PC-3 (cell line): ENCODE measurements at regions not wholly inside any gene's neighbourhood (a gene's known extent, or its start where the extent isn't known, plus 50 kb on each side); places are given as distances from the start of the nearest gene placed in this dataset.
"Not testable (repeated sequence)": the region's sequence is repeated elsewhere in the genome, so short reads cannot be mapped to it uniquely, and the experiment has no call there.

ENCODE experiments used
- ATAC-seq: fragments of 200-7000 bp; cut with Tn5 transposase; 2 replicates; pipeline ENCODE4 v1.9.1; 2020; ENCODE audit warnings: mild to moderate bottlenecking, moderate library complexity
- BruUV-seq: library from RNA; stranded (reverse); fragments of 400-500 nt; replicated peaks from 2 replicates; lab custom pipeline; 2021; lab: Mats Ljungman, UMichigan
- CTCF ChIA-PET: fragments of 300-600 bp; sonication (Branson Sonifier 250); formaldehyde crosslinking; loops from one replicate; lab custom pipeline; 2022; ENCODE audit warnings: antibody characterized with exemption; lab: Charles Lee
- POLR2A ChIA-PET: fragments of 300-600 bp; sonication (Branson Sonifier 250); formaldehyde crosslinking; loops from one replicate; lab custom pipeline; 2022; ENCODE audit warnings: antibody characterized with exemption; ENCODE audit not compliant: unreplicated experiment; lab: Charles Lee
- DNase-seq: peaks from one replicate; pipeline ENCODE4 v3.0.0-alpha.2; 2015
- H2AFZ ChIP-seq: fragments of 300-600 bp; sonication (generic); 2 replicates; pipeline ENCODE4 v1.6.0; 2016; ENCODE audit warnings: antibody characterized with exemption, low read length
- H3F3A ChIP-seq: fragments of 300-600 bp; sonication (generic); one replicate; pipeline ENCODE4 v1.6.0; 2017; ENCODE audit warnings: antibody characterized with exemption, low read length, control low read depth, mild to moderate bottlenecking; ENCODE audit not compliant: unreplicated experiment
- H3K27ac ChIP-seq: fragments of 300-600 bp; sonication (generic); 2 replicates; pipeline ENCODE4 v1.5.1; 2016; ENCODE audit warnings: mild to moderate bottlenecking, low read length
- H3K27me3 ChIP-seq: fragments of 300-600 bp; sonication (generic); 2 replicates; pipeline ENCODE4 v1.6.1; 2016; ENCODE audit warnings: low read length, mixed read lengths
- H3K36me3 ChIP-seq: fragments of 300-600 bp; sonication (generic); 2 replicates; pipeline ENCODE4 v1.6.1; 2016; ENCODE audit warnings: low read depth, mixed run types, low read length, mixed read lengths
- H3K4me1 ChIP-seq: fragments of 300-600 bp; sonication (generic); 2 replicates; pipeline ENCODE4 v1.5.1; 2016; ENCODE audit warnings: low read length; ENCODE audit not compliant: insufficient read depth
- H3K4me2 ChIP-seq: fragments of 300-600 bp; sonication (generic); 2 replicates; pipeline ENCODE4 v1.6.0; 2016; ENCODE audit warnings: low read length
- H3K4me3 ChIP-seq: fragments of 300-600 bp; sonication (generic); 2 replicates; pipeline ENCODE4 v1.5.1; 2016; ENCODE audit warnings: mild to moderate bottlenecking, low read length, mixed read lengths
- H3K79me2 ChIP-seq: fragments of 300-600 bp; sonication (generic); 2 replicates; pipeline ENCODE4 v1.6.1; 2017; ENCODE audit warnings: low read length, mixed read lengths
- H3K9ac ChIP-seq: fragments of 300-600 bp; sonication (generic); 2 replicates; pipeline ENCODE4 v1.6.0; 2016; ENCODE audit warnings: mild to moderate bottlenecking, low read length
- H3K9me2 ChIP-seq: fragments of 300-600 bp; sonication (generic); replicated peaks from 2 replicates; pipeline ENCODE4 v1.6.1; 2016; ENCODE audit warnings: mixed run types, low read length, mixed read lengths
- H3K9me3 ChIP-seq: fragments of 300-600 bp; sonication (generic); 2 replicates; pipeline ENCODE4 v1.6.1; 2016; ENCODE audit warnings: low read length, mixed read lengths
- H4K20me1 ChIP-seq: fragments of 300-600 bp; sonication (generic); 2 replicates; pipeline ENCODE4 v1.6.1; 2016; ENCODE audit warnings: low read length, mixed read lengths
- CTCF ChIP-seq: fragments of 300-600 bp; sonication (generic); conservative IDR thresholded peaks from 2 replicates; pipeline ENCODE4 v1.5.1; 2017; ENCODE audit warnings: antibody characterized with exemption, low read depth, mild to moderate bottlenecking, low read length
- EZH2 ChIP-seq: fragments of 300-600 bp; sonication (generic); IDR thresholded peaks from one replicate; pipeline ENCODE4 v1.6.1; 2017; ENCODE audit warnings: antibody characterized with exemption, mild to moderate bottlenecking, low read length; ENCODE audit not compliant: unreplicated experiment
- EZH2phosphoT487 ChIP-seq: fragments of 300-600 bp; sonication (generic); IDR thresholded peaks from 2 replicates; pipeline ENCODE4 v1.6.1; 2018; ENCODE audit warnings: mild to moderate bottlenecking, antibody characterized with exemption, low read length, borderline replicate concordance
- intact Hi-C: fragments of 100-400 bp; cut with micrococcal nuclease; formaldehyde crosslinking; loops from 2 replicates; pipeline ENCODE4 v1.9.0; 2023

- H3K27me3 ChIP-seq, result no peaks in the 10 kb centered on the region
- no peaks in the 10 kb centered on the region for H3K36me3 ChIP-seq
- H3K9ac ChIP-seq, result no peak overlapping the region
- no peak for TF ChIP-seq EZH2
- TF ChIP-seq EZH2phosphoT487, result no peak
- TF ChIP-seq CTCF, result no peak
- no peak overlapping the region for H3K27ac ChIP-seq
- no peak overlapping the region for H3K4me2 ChIP-seq
- H2AFZ ChIP-seq, result no peak overlapping the region
- CTCF ChIA-PET, result no interaction called here
- H4K20me1 ChIP-seq, result no peaks in the 10 kb centered on the region
- H3K9me2 ChIP-seq, result no peaks in the 10 kb centered on the region
- POLR2A ChIA-PET, result no interaction called here
- H3K4me3 ChIP-seq, result no peak overlapping the region
- no peak for ATAC-seq
- no peaks in the 10 kb centered on the region for H3F3A ChIP-seq
- BruUV-seq, result no TSS peak
- no peaks in the 10 kb centered on the region for H3K4me1 ChIP-seq
- DNase-seq, result no peak
- no peaks in the 10 kb centered on the region for H3K9me3 ChIP-seq
- intact Hi-C loops, result no loop called here
- H3K79me2 ChIP-seq, result no peaks in the 10 kb centered on the region
These were observed 581.0 kb downstream of the UQCRFS1 start for GRCh38 chr19:28631961-28632360.

GRCh38 chr19:28627669-28628068 lies 585.3 kb downstream of the UQCRFS1 start:
- H4K20me1 ChIP-seq, result no peaks in the 10 kb centered on the region
- H3K4me2 ChIP-seq, result no peak overlapping the region
- H3K4me3 ChIP-seq, result no peak overlapping the region
- no peaks in the 10 kb centered on the region for H3K9me3 ChIP-seq
- ATAC-seq, result no peak
- H3K27me3 ChIP-seq, result no peaks in the 10 kb centered on the region
- no peak for DNase-seq
- H3K9me2 ChIP-seq, result no peaks in the 10 kb centered on the region
- no TSS peak for BruUV-seq
- ChIA-PET POLR2A (no interaction called here), CTCF (no interaction called here)
- H3F3A ChIP-seq, result no peaks in the 10 kb centered on the region
- no peak overlapping the region for H2AFZ ChIP-seq
- H3K9ac ChIP-seq, result no peak overlapping the region
- no peaks in the 10 kb centered on the region for H3K4me1 ChIP-seq
- TF ChIP-seq EZH2phosphoT487 (no peak), EZH2 (no peak), CTCF (no peak)
- no peak overlapping the region for H3K27ac ChIP-seq
- intact Hi-C loops, result no loop called here
- H3K36me3 ChIP-seq, result no peaks in the 10 kb centered on the region
- H3K79me2 ChIP-seq, result no peaks in the 10 kb centered on the region

- H4K20me1 ChIP-seq, CTCF ChIA-PET, DNase-seq, H3K9ac ChIP-seq, H3K4me1 ChIP-seq, ATAC-seq, H3K79me2 ChIP-seq, H3K27me3 ChIP-seq, H3K4me3 ChIP-seq, H2AFZ ChIP-seq, H3K9me2 ChIP-seq, H3K36me3 ChIP-seq, POLR2A ChIA-PET, BruUV-seq, intact Hi-C loops, H3F3A ChIP-seq, H3K9me3 ChIP-seq, H3K4me2 ChIP-seq, H3K27ac ChIP-seq: not testable (repeated sequence)
These were observed 586.5 kb downstream of the UQCRFS1 start for GRCh38 chr19:28626407-28626806.
